ENCODE measurements at regions not wholly inside any gene's neighbourhood (a gene's known extent, or its start where the extent isn't known, plus 50 kb on each side); places are given as distances from the start of the nearest gene placed in this dataset.
"Not testable (repeated sequence)": the region's sequence is repeated elsewhere in the genome, so short reads cannot be mapped to it uniquely, and the experiment has no call there.

- Histone ChIP-seq H3K36me3 (no peaks in the 10 kb centered on the region), H3K27me3 (no peaks in the 10 kb centered on the region), H3K27ac (no peak overlapping the region), H3K9me3 (no peaks in the 10 kb centered on the region), H3K4me1 (no peaks in the 10 kb centered on the region), H3K4me3 (no peak overlapping the region)
- intact Hi-C loops (cut with DNase I; ENCODE audit: low total_unique reads): no loop called here
- no peak for TF ChIP-seq CTCF (IDR thresholded peaks at IDR 0.05)
- TF ChIP-seq POLR2A (IDR thresholded peaks at IDR 0.05): no peak
- no peak for DNase-seq
Observed at GRCh38 chrX:130498653-130499274, 97.0 kb downstream of the RBMX2 start.

- Histone ChIP-seq H3K27me3 (no peaks in the 10 kb centered on the region), H3K4me3 (no peak overlapping the region), H3K36me3 (no peaks in the 10 kb centered on the region), H3K27ac (no peak overlapping the region), H3K4me1 (no peaks in the 10 kb centered on the region), H3K9me3 (no peaks in the 10 kb centered on the region)
- intact Hi-C loops (cut with DNase I; ENCODE audit: low total_unique reads): no loop called here
- DNase-seq: no peak
- no peak for TF ChIP-seq CTCF (IDR thresholded peaks at IDR 0.05)
- TF ChIP-seq POLR2A (IDR thresholded peaks at IDR 0.05): no peak
Observed at GRCh38 chrX:130502016-130502570, 100.3 kb downstream of the RBMX2 start.

GRCh38 chrX:130504019-130504418 lies 102.2 kb downstream of the RBMX2 start:
- DNase-seq: no peak
- intact Hi-C loops (cut with DNase I; ENCODE audit: low total_unique reads): no loop called here
- no peak for TF ChIP-seq POLR2A (IDR thresholded peaks at IDR 0.05)
- TF ChIP-seq CTCF (IDR thresholded peaks at IDR 0.05): no peak

GRCh38 chrX:130507015-130507414 lies 105.2 kb downstream of the RBMX2 start:
- intact Hi-C loops (cut with DNase I; ENCODE audit: low total_unique reads): no loop called here

More at GRCh38 chrX:130504019-130504418, 102.2 kb downstream of the RBMX2 start:
- no peaks in the 10 kb centered on the region for H3K27me3 ChIP-seq
- no peak overlapping the region for H3K27ac ChIP-seq
- H3K36me3 ChIP-seq: no peaks in the 10 kb centered on the region
- no peak overlapping the region for H3K4me3 ChIP-seq
- no peaks in the 10 kb centered on the region for H3K4me1 ChIP-seq
- no peaks in the 10 kb centered on the region for H3K9me3 ChIP-seq

GRCh38 chrX:130512534-130512933 lies 110.7 kb downstream of the RBMX2 start:
- H3K9me3 ChIP-seq; H3K27ac ChIP-seq; intact Hi-C loops (cut with DNase I; ENCODE audit: low total_unique reads); DNase-seq; H3K36me3 ChIP-seq; H3K4me1 ChIP-seq; H3K27me3 ChIP-seq; H3K4me3 ChIP-seq: not testable (repeated sequence)

More at GRCh38 chrX:130507015-130507414, 105.2 kb downstream of the RBMX2 start:
- no peak for DNase-seq
- no peaks in the 10 kb centered on the region for H3K36me3 ChIP-seq
- no peak overlapping the region for H3K4me3 ChIP-seq
- no peaks in the 10 kb centered on the region for H3K9me3 ChIP-seq
- no peak overlapping the region for H3K27ac ChIP-seq
- TF ChIP-seq POLR2A (IDR thresholded peaks at IDR 0.05) (no peak), CTCF (IDR thresholded peaks at IDR 0.05) (no peak)
- no peaks in the 10 kb centered on the region for H3K4me1 ChIP-seq
- peaks cover 0 to 4% of the 10 kb centered on the region in 2 donors for H3K27me3 ChIP-seq

Data from uterus (tissue), 3 donors.